H9 (cell line): ENCODE measurements at regions not wholly inside any gene's neighbourhood (a gene's known extent, or its start where the extent isn't known, plus 50 kb on each side); places are given as distances from the start of the nearest gene placed in this dataset.

Source experiments
- DNase-seq: peaks from one replicate; pipeline ENCODE4 v3.0.0-alpha.2; 2017
- H2AFZ ChIP-seq: one replicate; pipeline ENCODE4 v1.6.1; 2013; ENCODE audit warnings: mild to moderate bottlenecking, low read length, control low read depth, moderate library complexity
- H2AK5ac ChIP-seq: 2 replicates; pipeline ENCODE4 v1.6.1; 2013; ENCODE audit warnings: low read length, control low read depth, mixed read lengths; ENCODE audit not compliant: insufficient read length
- H2BK120ac ChIP-seq: one replicate; pipeline ENCODE4 v1.6.1; 2013; ENCODE audit warnings: low read depth, mild to moderate bottlenecking, low read length, control low read depth, inconsistent platforms; ENCODE audit not compliant: poor library complexity, severe bottlenecking
- H2BK12ac ChIP-seq: 2 replicates; pipeline ENCODE4 v1.6.1; 2013; ENCODE audit warnings: low read length, control low read depth, mixed read lengths, low read depth; ENCODE audit not compliant: insufficient read length
- H2BK15ac ChIP-seq: 2 replicates; pipeline ENCODE4 v1.6.1; 2013; ENCODE audit warnings: low read depth, low read length, control low read depth
- H2BK20ac ChIP-seq: one replicate; pipeline ENCODE4 v1.6.1; 2013; ENCODE audit warnings: low read depth, mild to moderate bottlenecking, low read length, control low read depth, inconsistent platforms; ENCODE audit not compliant: poor library complexity, severe bottlenecking
- H2BK5ac ChIP-seq: 2 replicates; pipeline ENCODE4 v1.6.1; 2013; ENCODE audit warnings: low read length, control low read depth, mixed read lengths; ENCODE audit not compliant: insufficient read length
- H3K14ac ChIP-seq: 2 replicates; pipeline ENCODE4 v1.6.1; 2013; ENCODE audit warnings: low read length, control low read depth; ENCODE audit not compliant: insufficient read depth
- H3K18ac ChIP-seq: 2 replicates; pipeline ENCODE4 v1.6.1; 2013; ENCODE audit warnings: low read depth, mild to moderate bottlenecking, mixed read lengths, low read length, control low read depth; ENCODE audit not compliant: insufficient read length
- H3K23ac ChIP-seq: 2 replicates; pipeline ENCODE4 v1.6.1; 2013; ENCODE audit warnings: low read length, control low read depth, mixed read lengths, low read depth; ENCODE audit not compliant: insufficient read length
- H3K23me2 ChIP-seq: 2 replicates; pipeline ENCODE4 v1.6.1; 2013; ENCODE audit warnings: low read depth, mild to moderate bottlenecking, mixed read lengths, low read length, control low read depth; ENCODE audit not compliant: insufficient read length, poor library complexity, severe bottlenecking
- H3K27ac ChIP-seq: 2 replicates; pipeline ENCODE4 v1.5.1; 2013; ENCODE audit warnings: low read length, control low read depth, mixed read lengths, low read depth; ENCODE audit not compliant: insufficient read length
- H3K27me3 ChIP-seq: 2 replicates; pipeline ENCODE4 v1.6.1; 2013; ENCODE audit warnings: low read length, control low read depth, inconsistent platforms; ENCODE audit not compliant: insufficient read depth
- H3K4ac ChIP-seq: 2 replicates; pipeline ENCODE4 v1.6.1; 2013; ENCODE audit warnings: low read depth, mild to moderate bottlenecking, control low read depth, inconsistent platforms, low read length, moderate library complexity
- H3K4me1 ChIP-seq: 2 replicates; pipeline ENCODE4 v1.6.1; 2013; ENCODE audit warnings: low read length, control low read depth, inconsistent platforms; ENCODE audit not compliant: insufficient read depth
- H3K4me2 ChIP-seq: 2 replicates; pipeline ENCODE4 v1.6.1; 2013; ENCODE audit warnings: low read length, control low read depth, mixed read lengths; ENCODE audit not compliant: insufficient read length, insufficient read depth
- H3K56ac ChIP-seq: 2 replicates; pipeline ENCODE4 v1.6.1; 2013; ENCODE audit warnings: low read depth, mild to moderate bottlenecking, mixed read lengths, low read length, control low read depth; ENCODE audit not compliant: insufficient read length
- H3K79me1 ChIP-seq: 2 replicates; pipeline ENCODE4 v1.6.1; 2013; ENCODE audit warnings: low read depth, mild to moderate bottlenecking, moderate library complexity, low read length, control low read depth, inconsistent platforms; ENCODE audit not compliant: insufficient read depth, poor library complexity, severe bottlenecking
- H3K79me2 ChIP-seq: 2 replicates; pipeline ENCODE4 v1.6.1; 2013; ENCODE audit warnings: low read length, control low read depth, inconsistent platforms; ENCODE audit not compliant: insufficient read depth
- H3K9ac ChIP-seq: 2 replicates; pipeline ENCODE4 v1.6.1; 2013; ENCODE audit warnings: low read length, control low read depth, mixed read lengths; ENCODE audit not compliant: insufficient read length; ENCODE audit errors: extremely low read depth
- H3K9me3 ChIP-seq: one replicate; pipeline ENCODE4 v1.6.1; 2013; ENCODE audit warnings: low read depth, low read length, inconsistent platforms; ENCODE audit not compliant: control insufficient read depth
- H3T11ph ChIP-seq: one replicate; pipeline ENCODE4 v1.6.1; 2013; ENCODE audit warnings: mild to moderate bottlenecking, low read length, control low read depth, inconsistent platforms
- H4K20me1 ChIP-seq: one replicate; pipeline ENCODE4 v1.6.1; 2013; ENCODE audit not compliant: control insufficient read depth, insufficient read length, insufficient read depth
- H4K5ac ChIP-seq: 2 replicates; pipeline ENCODE4 v1.6.1; 2013; ENCODE audit warnings: low read depth, mild to moderate bottlenecking, mixed read lengths, low read length, control low read depth; ENCODE audit not compliant: insufficient read length
- H4K8ac ChIP-seq: replicated peaks from 2 replicates; pipeline ENCODE4 v1.6.1; 2013; ENCODE audit warnings: low read length, control low read depth, mixed read lengths, low read depth; ENCODE audit not compliant: insufficient read length
- H4K91ac ChIP-seq: 2 replicates; pipeline ENCODE4 v1.6.1; 2013; ENCODE audit warnings: low read depth, mild to moderate bottlenecking, moderate library complexity, mixed read lengths, low read length, control low read depth; ENCODE audit not compliant: insufficient read length
- H3K27ac Mint-ChIP-seq, 3 experiments: 2 replicates in 2 of 3; 3 replicates in 1 of 3; pipeline ENCODE4 v1.8.0; 2020 to 2021; ENCODE audit warnings: mixed read lengths in 3 of 3, mild to moderate bottlenecking in 1 of 3, moderate library complexity in 1 of 3
- H3K27me3 Mint-ChIP-seq: 2 replicates; pipeline ENCODE4 v1.8.0; 2021; ENCODE audit warnings: low read depth, mild to moderate bottlenecking, moderate library complexity, mixed read lengths
- H3K36me3 Mint-ChIP-seq, 3 experiments: 2 replicates in 2 of 3; 3 replicates in 1 of 3; pipeline ENCODE4 v1.8.0; 2020 to 2021; ENCODE audit warnings: low read depth in 3 of 3, mixed read lengths in 3 of 3; ENCODE audit not compliant: insufficient read depth in 1 of 3
- H3K4me1 Mint-ChIP-seq, 2 experiments: 2 replicates each; pipeline ENCODE4 v1.8.0; 2020; ENCODE audit warnings: mixed read lengths in 2 of 2
- H3K4me3 Mint-ChIP-seq, 2 experiments: 2 replicates in 1 of 2; 3 replicates in 1 of 2; pipeline ENCODE4 v1.8.0; 2020 to 2021; ENCODE audit warnings: mild to moderate bottlenecking in 2 of 2, mixed read lengths in 2 of 2, moderate library complexity in 1 of 2
- H3K9me3 Mint-ChIP-seq, 2 experiments: 2 replicates in 1 of 2; 3 replicates in 1 of 2; pipeline ENCODE4 v1.8.0; 2020; ENCODE audit warnings: mild to moderate bottlenecking in 2 of 2, mixed read lengths in 2 of 2, moderate library complexity in 1 of 2
- CTCF ChIP-seq: fragments of 200-600 bp; sonication (generic); conservative IDR thresholded peaks from 3 replicates; pipeline ENCODE4 v1.8.0; 2021; ENCODE audit warnings: antibody characterized with exemption, mild to moderate bottlenecking
- WGBS: extraction: QIAGEN DNeasy Blood & Tissue Kit; methylation state at CpG from one replicate; pipeline ENCODE4 v1.1.7; 2013; ENCODE audit warnings: missing lambda C conversion rate, low lambda C conversion rate, mixed read lengths; ENCODE audit not compliant: insufficient read length; ENCODE audit errors: extremely low coverage; 5-methylcytosine and 5-hydroxymethylcytosine counted together

GRCh38 chr2:114330594-114330993, 111.8 kb upstream of the DPP10 start:
- no peak overlapping the region for H2BK20ac ChIP-seq
- no peak overlapping the region for H2BK120ac ChIP-seq
- no peak overlapping the region for H2BK5ac ChIP-seq
- no peaks in the 10 kb centered on the region for H4K20me1 ChIP-seq
- Mint-ChIP-seq H3K27ac (0 out of 7 replicates have a peak overlapping the region, but pooled peaks of 1 of the 3 experiments have one; percentile 53), H3K27me3 (no peaks in the 10 kb centered on the region), H3K36me3 (no peaks in the 10 kb centered on the region), H3K4me3 (no peak overlapping the region), H3K4me1 (no peaks in the 10 kb centered on the region), H3K9me3 (peaks cover 0 to under 1% of the 10 kb centered on the region in 2 experiments; a peak in 1 of 5 replicates)
- H3K4me1 ChIP-seq = no peaks in the 10 kb centered on the region
- H3K9me3 ChIP-seq = no peaks in the 10 kb centered on the region
- no peak for DNase-seq
- no peak overlapping the region for H4K5ac ChIP-seq
- no peak for TF ChIP-seq CTCF
- H2AFZ ChIP-seq = no peak overlapping the region
- no peak overlapping the region for H3K9ac ChIP-seq
- H2BK12ac ChIP-seq = no peak overlapping the region
- H3K23me2 ChIP-seq = no peaks in the 10 kb centered on the region
- no peak overlapping the region for H3K4ac ChIP-seq
- H4K91ac ChIP-seq = no peak overlapping the region
- H3T11ph ChIP-seq = no peak overlapping the region
- no peak overlapping the region for H3K4me2 ChIP-seq
- no peak overlapping the region for H3K27ac ChIP-seq
- no peak overlapping the region for H4K8ac ChIP-seq
- no peak overlapping the region for H3K14ac ChIP-seq
- no peak overlapping the region for H2BK15ac ChIP-seq
- no peak overlapping the region for H3K56ac ChIP-seq
- H3K79me2 ChIP-seq = no peaks in the 10 kb centered on the region
- H3K27me3 ChIP-seq = no peaks in the 10 kb centered on the region
- no peak overlapping the region for H3K23ac ChIP-seq
- H3K79me1 ChIP-seq = no peaks in the 10 kb centered on the region
- H3K18ac ChIP-seq = no peak overlapping the region
- H2AK5ac ChIP-seq = no peak overlapping the region
- WGBS = no CpG with 5 or more reads among the region's 1 CpG
